HG03175 (cell line): ENCODE measurements at regions not wholly inside any gene's neighbourhood (a gene's known extent, or its start where the extent isn't known, plus 50 kb on each side); places are given as distances from the start of the nearest gene placed in this dataset.
"Not testable (repeated sequence)": the region's sequence is repeated elsewhere in the genome, so short reads cannot be mapped to it uniquely, and the experiment has no call there.

Experiments
- ATAC-seq: cut with Tn5 transposase; IDR thresholded peaks from one replicate; pipeline ENCODE4 v1.9.1; 2021; ENCODE audit warnings: mild to moderate bottlenecking, moderate library complexity; ENCODE audit not compliant: unreplicated experiment

- ATAC-seq: peak; percentile 68
These were observed 187.7 kb downstream of the SATB1 start for GRCh38 chr3:18237251-18238005.

- ATAC-seq: no peak
These were observed 188.4 kb downstream of the SATB1 start for GRCh38 chr3:18236726-18237125.

- no peak for ATAC-seq
These were observed 190.3 kb downstream of the SATB1 start for GRCh38 chr3:18234717-18235335.

- no peak for ATAC-seq
These were observed 191.0 kb downstream of the SATB1 start for GRCh38 chr3:18233987-18234716.

- no peak for ATAC-seq
These were observed 192.8 kb downstream of the SATB1 start for GRCh38 chr3:18232317-18232716.

- ATAC-seq: no peak
These were observed 197.1 kb downstream of the SATB1 start for GRCh38 chr3:18228060-18228459.

GRCh38 chr3:18225709-18226108 lies 199.4 kb downstream of the SATB1 start:
- ATAC-seq: no peak

GRCh38 chr3:18224426-18224825 lies 200.7 kb downstream of the SATB1 start:
- ATAC-seq: no peak

- ATAC-seq: peak; percentile 37
These were observed 201.2 kb downstream of the SATB1 start for GRCh38 chr3:18223974-18224373.

GRCh38 chr3:18223571-18223970 lies 201.6 kb downstream of the SATB1 start:
- ATAC-seq: peak; percentile 99

- no peak for ATAC-seq
These were observed 202.5 kb downstream of the SATB1 start for GRCh38 chr3:18222686-18223085.

GRCh38 chr3:18217507-18218174 lies 207.5 kb downstream of the SATB1 start:
- peak; percentile 61 for ATAC-seq

- no peak for ATAC-seq
These were observed 208.1 kb downstream of the SATB1 start for GRCh38 chr3:18216996-18217395.

- no peak for ATAC-seq
These were observed 209.5 kb downstream of the SATB1 start for GRCh38 chr3:18215639-18216038.

GRCh38 chr3:18211116-18211515 lies 214.0 kb downstream of the SATB1 start:
- ATAC-seq: no peak

- no peak for ATAC-seq
These were observed 216.3 kb downstream of the SATB1 start for GRCh38 chr3:18208856-18209255.

- ATAC-seq: no peak
These were observed 217.0 kb downstream of the SATB1 start for GRCh38 chr3:18208091-18208490.

- no peak for ATAC-seq
These were observed 217.9 kb downstream of the SATB1 start for GRCh38 chr3:18207226-18207625.

GRCh38 chr3:18205701-18206100 lies 219.4 kb downstream of the SATB1 start:
- ATAC-seq: not testable (repeated sequence)

GRCh38 chr3:18201315-18201714 lies 223.8 kb downstream of the SATB1 start:
- no peak for ATAC-seq

- no peak for ATAC-seq
These were observed 225.4 kb downstream of the SATB1 start for GRCh38 chr3:18199757-18200156.
